Gastroesophageal sphincter (tissue), 3 donors: ENCODE measurements at regions not wholly inside any gene's neighbourhood (a gene's known extent, or its start where the extent isn't known, plus 50 kb on each side); places are given as distances from the start of the nearest gene placed in this dataset.

Experiments
- EP300 ChIP-seq: sonication (generic); formaldehyde crosslinking; IDR thresholded peaks from one replicate; pipeline ENCODE4 v1.6.1; 2017; ENCODE audit warnings: antibody characterized with exemption, mild to moderate bottlenecking
- POLR2A ChIP-seq, 2 donors: fragments of 450-650 bp; IDR thresholded peaks; one replicate each; pipeline ENCODE4 v1.6.1; 2017; ENCODE audit warnings: antibody characterized with exemption in 2 of 2, mild to moderate bottlenecking in 2 of 2, moderate library complexity in 1 of 2
- POLR2AphosphoS5 ChIP-seq: sonication (generic); formaldehyde crosslinking; IDR thresholded peaks from one replicate; pipeline ENCODE4 v1.6.1; 2017; ENCODE audit warnings: antibody characterized with exemption
- TF ChIP-seq, protein P1 (sequence below), 4 experiments: fragments of 200-600 bp in 2 of 4; fragments of 450-650 bp in 2 of 4; sonication (generic) in 1 of 4; IDR thresholded peaks; one replicate each; pipeline ENCODE4 v1.5.1; 2017 to 2019; ENCODE audit warnings: antibody characterized with exemption in 4 of 4, mild to moderate bottlenecking in 2 of 4, moderate library complexity in 2 of 4

DNA sequence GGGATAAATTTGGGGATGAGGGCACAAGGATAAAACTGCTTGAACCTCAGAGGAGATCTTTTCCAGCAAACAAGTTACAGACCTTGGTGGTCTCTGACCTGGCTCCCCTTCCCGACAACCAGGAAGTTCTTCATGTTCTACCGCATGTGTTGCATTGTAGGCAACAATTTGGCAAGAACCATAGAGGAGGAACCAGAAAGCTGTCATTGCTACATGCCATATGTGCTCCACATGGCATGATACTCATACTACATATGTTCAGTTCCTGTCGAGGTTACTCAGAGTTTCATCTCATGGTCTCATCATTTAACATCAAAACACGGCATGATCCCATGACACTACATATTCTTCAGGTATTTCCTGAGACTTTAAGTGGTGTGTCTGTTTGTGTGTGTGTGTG lies 235.9 kb downstream of the OR13H1 start:
- TF ChIP-seq POLR2A (IDR thresholded peaks at IDR 0.05), result no peak
- TF ChIP-seq, protein P1, sequence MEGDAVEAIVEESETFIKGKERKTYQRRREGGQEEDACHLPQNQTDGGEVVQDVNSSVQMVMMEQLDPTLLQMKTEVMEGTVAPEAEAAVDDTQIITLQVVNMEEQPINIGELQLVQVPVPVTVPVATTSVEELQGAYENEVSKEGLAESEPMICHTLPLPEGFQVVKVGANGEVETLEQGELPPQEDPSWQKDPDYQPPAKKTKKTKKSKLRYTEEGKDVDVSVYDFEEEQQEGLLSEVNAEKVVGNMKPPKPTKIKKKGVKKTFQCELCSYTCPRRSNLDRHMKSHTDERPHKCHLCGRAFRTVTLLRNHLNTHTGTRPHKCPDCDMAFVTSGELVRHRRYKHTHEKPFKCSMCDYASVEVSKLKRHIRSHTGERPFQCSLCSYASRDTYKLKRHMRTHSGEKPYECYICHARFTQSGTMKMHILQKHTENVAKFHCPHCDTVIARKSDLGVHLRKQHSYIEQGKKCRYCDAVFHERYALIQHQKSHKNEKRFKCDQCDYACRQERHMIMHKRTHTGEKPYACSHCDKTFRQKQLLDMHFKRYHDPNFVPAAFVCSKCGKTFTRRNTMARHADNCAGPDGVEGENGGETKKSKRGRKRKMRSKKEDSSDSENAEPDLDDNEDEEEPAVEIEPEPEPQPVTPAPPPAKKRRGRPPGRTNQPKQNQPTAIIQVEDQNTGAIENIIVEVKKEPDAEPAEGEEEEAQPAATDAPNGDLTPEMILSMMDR (IDR thresholded peaks at IDR 0.05), result no peak
- no peak for TF ChIP-seq POLR2AphosphoS5
- TF ChIP-seq EP300, result no peak
